ENCODE measurements at regions not wholly inside any gene's neighbourhood (a gene's known extent, or its start where the extent isn't known, plus 50 kb on each side); places are given as distances from the start of the nearest gene placed in this dataset.
"Not testable (repeated sequence)": the region's sequence is repeated elsewhere in the genome, so short reads cannot be mapped to it uniquely, and the experiment has no call there.

DNA sequence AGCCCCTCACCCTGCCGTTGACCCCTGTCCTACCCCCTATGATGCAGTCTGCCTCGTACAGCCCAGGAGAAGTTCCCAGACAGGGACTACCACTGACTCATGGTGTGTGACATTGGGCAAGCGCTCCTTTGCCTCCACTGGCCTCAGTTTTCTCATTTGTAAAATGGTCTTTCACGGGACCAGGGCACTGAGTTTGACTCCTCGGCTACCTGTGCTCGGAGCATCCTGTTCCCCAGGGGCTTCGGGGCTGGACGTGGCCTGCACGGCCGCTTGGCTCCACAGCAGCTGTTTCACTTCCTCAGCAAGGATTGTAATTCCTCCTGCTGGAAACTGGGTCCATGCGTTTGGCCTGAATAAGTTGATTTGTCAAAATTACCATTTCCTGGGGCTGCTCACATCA lies 277.3 kb downstream of the MATN1 start:
- FAIRE-seq (no peak), DNase-seq (ENCODE audit: insufficient read length, low spot score) (no peak)
- TF ChIP-seq, protein P1, sequence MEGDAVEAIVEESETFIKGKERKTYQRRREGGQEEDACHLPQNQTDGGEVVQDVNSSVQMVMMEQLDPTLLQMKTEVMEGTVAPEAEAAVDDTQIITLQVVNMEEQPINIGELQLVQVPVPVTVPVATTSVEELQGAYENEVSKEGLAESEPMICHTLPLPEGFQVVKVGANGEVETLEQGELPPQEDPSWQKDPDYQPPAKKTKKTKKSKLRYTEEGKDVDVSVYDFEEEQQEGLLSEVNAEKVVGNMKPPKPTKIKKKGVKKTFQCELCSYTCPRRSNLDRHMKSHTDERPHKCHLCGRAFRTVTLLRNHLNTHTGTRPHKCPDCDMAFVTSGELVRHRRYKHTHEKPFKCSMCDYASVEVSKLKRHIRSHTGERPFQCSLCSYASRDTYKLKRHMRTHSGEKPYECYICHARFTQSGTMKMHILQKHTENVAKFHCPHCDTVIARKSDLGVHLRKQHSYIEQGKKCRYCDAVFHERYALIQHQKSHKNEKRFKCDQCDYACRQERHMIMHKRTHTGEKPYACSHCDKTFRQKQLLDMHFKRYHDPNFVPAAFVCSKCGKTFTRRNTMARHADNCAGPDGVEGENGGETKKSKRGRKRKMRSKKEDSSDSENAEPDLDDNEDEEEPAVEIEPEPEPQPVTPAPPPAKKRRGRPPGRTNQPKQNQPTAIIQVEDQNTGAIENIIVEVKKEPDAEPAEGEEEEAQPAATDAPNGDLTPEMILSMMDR (IDR thresholded peaks at IDR 0.05; ENCODE audit: insufficient read depth, missing control alignments): no peak

DNA sequence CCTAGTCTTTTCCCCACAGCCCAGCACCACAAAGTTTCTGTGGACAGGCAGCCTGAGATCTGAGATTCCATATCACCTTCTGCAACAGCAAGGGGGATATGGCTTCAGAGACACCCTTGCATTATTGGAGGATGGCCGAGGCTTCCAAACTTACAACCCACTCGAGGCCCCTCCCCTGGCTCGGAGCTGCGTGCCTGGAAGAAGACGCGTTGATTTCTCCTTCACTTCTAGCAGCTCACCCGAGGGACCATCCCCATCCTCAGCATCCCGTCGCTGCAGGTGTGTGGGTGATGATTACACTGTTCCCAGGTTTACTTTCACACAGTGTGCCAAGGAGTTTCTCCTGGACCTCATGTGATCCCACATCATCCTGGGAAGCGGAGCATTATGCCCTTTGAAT lies 277.9 kb downstream of the MATN1 start:
- no peak for FAIRE-seq
- DNase-seq (ENCODE audit: insufficient read length, low spot score): no peak
- TF ChIP-seq, protein P1 (IDR thresholded peaks at IDR 0.05; ENCODE audit: insufficient read depth, missing control alignments): no peak

DNA sequence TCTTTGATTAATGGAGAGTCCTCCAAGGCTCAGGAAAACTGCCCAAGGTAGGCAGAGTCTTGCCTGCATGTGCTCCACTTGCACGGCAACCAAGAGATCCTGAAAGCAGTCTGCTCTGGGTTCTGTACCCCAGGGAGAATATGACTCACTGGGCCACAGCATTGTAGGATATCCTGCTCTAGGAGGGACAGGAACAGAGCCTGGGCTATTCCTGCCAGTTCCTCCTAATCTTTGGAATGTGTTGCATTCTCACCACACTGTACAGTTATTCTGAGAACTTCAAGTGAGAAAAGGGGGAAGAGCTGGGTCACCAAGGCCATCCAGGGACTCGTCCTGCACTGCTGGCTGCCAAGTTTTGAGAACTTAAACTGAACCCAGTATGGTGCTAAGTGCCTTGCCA lies 278.5 kb downstream of the MATN1 start:
- DNase-seq (ENCODE audit: insufficient read length, low spot score) (no peak), FAIRE-seq (no peak)
- TF ChIP-seq, protein P1 (IDR thresholded peaks at IDR 0.05; ENCODE audit: insufficient read depth, missing control alignments): no peak

DNA sequence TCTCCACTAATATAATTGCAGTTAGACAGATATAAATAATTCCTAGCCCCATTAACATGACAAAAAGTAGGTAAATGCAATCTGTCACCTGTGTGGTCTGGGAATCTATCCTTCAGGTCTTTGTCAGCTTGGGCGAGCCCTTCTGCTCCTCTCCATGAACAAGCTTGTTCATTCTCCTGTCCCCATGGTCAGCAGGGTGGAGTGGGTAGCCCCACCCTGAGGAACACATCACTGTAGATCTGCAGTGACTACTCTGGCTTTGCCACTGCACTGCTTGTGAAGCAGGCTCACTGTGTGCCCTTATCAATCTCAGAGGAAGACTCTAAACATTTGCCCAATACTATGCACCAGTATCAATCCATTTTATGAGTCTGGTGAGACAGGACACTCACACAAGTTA lies 279.0 kb downstream of the MATN1 start:
- TF ChIP-seq, protein P1 (IDR thresholded peaks at IDR 0.05; ENCODE audit: insufficient read depth, missing control alignments): no peak
- FAIRE-seq: no peak

DNA sequence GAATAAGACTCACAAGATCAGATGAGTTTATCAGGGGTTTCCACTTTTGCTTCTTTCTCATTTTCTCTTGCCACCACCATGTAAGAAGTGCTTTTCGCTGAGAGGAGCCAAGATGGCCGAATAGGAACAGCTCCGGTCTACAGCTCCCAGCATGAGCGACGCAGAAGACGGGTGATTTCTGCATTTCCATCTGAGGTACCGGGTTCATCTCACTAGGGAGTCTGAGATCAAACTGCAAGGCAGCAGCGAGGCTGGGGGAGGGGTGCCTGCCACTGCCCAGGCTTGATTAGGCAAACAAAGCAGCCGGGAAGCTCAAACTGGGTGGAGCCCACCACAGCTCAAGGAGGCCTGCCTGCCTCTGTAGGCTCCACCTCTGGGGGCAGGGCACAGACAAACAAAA lies 285.1 kb downstream of the MATN1 start:
- not testable (repeated sequence) for FAIRE-seq

More for the DNA sequence above, 279.0 kb downstream of the MATN1 start:
- DNase-seq (ENCODE audit: insufficient read length, low spot score): no peak

DNA sequence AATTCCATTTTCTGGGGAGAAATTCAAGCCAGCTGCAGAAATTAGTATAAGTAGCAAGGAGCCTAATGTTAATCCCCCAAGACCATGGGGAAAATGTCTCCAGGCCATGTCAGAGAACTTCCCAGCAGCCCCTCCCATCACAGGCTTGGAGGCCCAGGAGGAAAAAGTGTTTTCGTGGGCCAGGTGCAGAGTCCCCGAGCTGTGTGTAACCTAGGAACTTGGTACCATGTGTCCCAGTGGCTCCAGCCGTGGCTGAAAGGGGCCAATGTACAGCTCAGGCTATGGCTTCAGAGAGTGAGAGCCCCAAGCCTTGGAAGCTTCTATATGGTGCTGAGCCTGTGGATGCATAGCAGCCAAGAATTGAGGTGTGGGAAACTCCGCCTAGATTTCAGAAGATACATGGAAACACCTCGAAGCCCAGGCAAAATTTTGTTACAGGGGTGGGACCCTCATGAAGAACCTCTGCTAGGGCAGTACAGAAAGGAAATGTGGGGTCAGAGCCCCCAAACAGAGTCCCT lies 286.3 kb downstream of the MATN1 start:
- TF ChIP-seq, protein P1 (IDR thresholded peaks at IDR 0.05; ENCODE audit: insufficient read depth, missing control alignments): no peak
- no peak for FAIRE-seq
- DNase-seq (ENCODE audit: insufficient read length, low spot score): no peak

More for the DNA sequence above, 285.1 kb downstream of the MATN1 start:
- not testable (repeated sequence) for DNase-seq (ENCODE audit: insufficient read length, low spot score)

DNA sequence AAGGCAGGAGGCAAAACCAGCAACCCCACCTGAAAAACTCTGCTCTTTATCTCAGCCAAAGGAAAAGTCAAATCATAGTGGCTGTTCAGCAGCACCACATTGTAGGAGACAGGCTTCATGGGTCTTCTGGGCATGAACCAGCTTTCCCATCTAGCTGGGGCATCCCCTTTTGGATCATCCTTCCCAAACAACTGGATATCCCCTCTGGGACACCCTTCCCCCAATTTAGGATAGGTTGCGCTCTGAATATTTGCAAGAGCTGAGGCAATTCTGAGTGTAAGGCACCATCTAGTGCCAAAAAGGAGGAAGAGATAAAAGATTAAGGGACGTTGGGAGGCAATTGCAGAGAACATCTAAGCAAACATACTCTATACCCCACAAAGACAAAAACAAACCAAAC lies 295.8 kb downstream of the MATN1 start:
- DNase-seq (ENCODE audit: insufficient read length, low spot score) (no peak), FAIRE-seq (no peak)
- TF ChIP-seq, protein P1 (IDR thresholded peaks at IDR 0.05; ENCODE audit: insufficient read depth, missing control alignments): no peak

DNA sequence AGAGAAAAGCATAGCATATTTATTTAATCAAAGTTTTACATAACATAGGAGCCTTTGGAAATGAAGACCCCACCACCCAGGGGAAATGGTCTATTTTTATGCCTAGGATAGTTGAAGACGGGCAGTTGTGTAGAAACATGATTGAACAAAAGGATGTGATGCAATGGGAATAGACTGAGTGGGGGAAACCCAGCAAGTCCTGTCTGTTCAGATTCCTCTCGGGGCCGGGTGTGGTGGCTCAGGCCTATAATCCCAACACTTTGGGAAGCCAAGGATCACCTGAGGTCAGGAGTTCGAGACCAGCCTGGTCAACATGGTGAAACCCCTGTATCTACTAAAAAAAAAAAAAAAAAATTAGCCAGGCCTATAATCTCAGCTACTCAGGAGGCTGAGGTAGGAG lies 298.3 kb downstream of the MATN1 start:
- FAIRE-seq (no peak), DNase-seq (ENCODE audit: insufficient read length, low spot score) (no peak)
- TF ChIP-seq, protein P1 (IDR thresholded peaks at IDR 0.05; ENCODE audit: insufficient read depth, missing control alignments): no peak

Data from D721Med (cell line).